Activated naive CD8-positive, alpha-beta T cell treated with anti-CD3 and anti-CD28 coated beads, Interleukin-2, amount 10 ng/mL, durations not matched to agents 7 days and 5 days (primary cell): ENCODE measurements at regions not wholly inside any gene's neighbourhood (a gene's known extent, or its start where the extent isn't known, plus 50 kb on each side); places are given as distances from the start of the nearest gene placed in this dataset.
"Not testable (repeated sequence)": the region's sequence is repeated elsewhere in the genome, so short reads cannot be mapped to it uniquely, and the experiment has no call there.

Experiments used
- ATAC-seq: fragments of 150-1000 bp; cut with Tn5 transposase; one replicate; pipeline ENCODE4 v1.10.0; 2021; ENCODE audit warnings: low read depth, moderate library complexity
- POLR2A ChIA-PET: fragments of 350-600 bp; sonication (Branson Sonifier 250); formaldehyde crosslinking; loops from one replicate; lab custom pipeline; 2021; ENCODE audit warnings: antibody characterized with exemption; lab: Charles Lee
- DNase-seq: peaks from one replicate; pipeline ENCODE4 v3.0.0; 2021
- H3K27ac Mint-ChIP-seq: one replicate; pipeline ENCODE4 v1.8.0; 2022; ENCODE audit warnings: mild to moderate bottlenecking, mixed read lengths
- H3K27me3 Mint-ChIP-seq: one replicate; pipeline ENCODE4 v1.8.0; 2022; ENCODE audit warnings: mild to moderate bottlenecking, moderate library complexity, mixed read lengths
- H3K36me3 Mint-ChIP-seq: one replicate; pipeline ENCODE4 v1.8.0; 2021; ENCODE audit warnings: mild to moderate bottlenecking, mixed read lengths
- H3K4me1 Mint-ChIP-seq: one replicate; pipeline ENCODE4 v1.8.0; 2021; ENCODE audit warnings: mixed read lengths
- H3K4me3 Mint-ChIP-seq: one replicate; pipeline ENCODE4 v1.8.0; 2022; ENCODE audit warnings: mild to moderate bottlenecking, moderate library complexity, mixed read lengths
- H3K9me3 Mint-ChIP-seq: one replicate; pipeline ENCODE4 v1.8.0; 2021; ENCODE audit warnings: mixed read lengths

DNA sequence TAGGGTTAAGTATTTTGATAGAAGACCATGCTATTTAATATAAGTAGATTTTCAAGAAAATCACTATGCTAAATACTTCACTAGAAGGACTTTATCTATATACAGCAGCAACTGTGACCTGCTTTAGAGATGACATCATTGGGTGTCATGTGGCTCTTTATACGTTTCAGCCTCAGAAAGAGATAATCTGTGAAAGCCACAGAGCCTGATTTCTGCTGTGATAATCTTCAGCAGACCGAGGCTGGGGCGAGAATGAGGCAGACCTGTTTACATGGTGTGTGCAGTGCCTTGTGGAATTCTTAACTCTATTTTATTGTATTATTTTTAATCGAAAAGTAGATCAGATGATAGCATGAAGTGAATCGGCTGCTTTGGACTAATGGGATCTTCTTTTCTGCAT lies 471.2 kb downstream of the MFSD1 start:
- Mint-ChIP-seq H3K9me3 (no peaks in the 10 kb centered on the region), H3K27me3 (no peaks in the 10 kb centered on the region), H3K36me3 (no peaks in the 10 kb centered on the region), H3K4me1 (no peaks in the 10 kb centered on the region), H3K27ac (no peak overlapping the region), H3K4me3 (no peak overlapping the region)
- no peak for DNase-seq
- POLR2A ChIA-PET, result no interaction called here
- no peak for ATAC-seq

DNA sequence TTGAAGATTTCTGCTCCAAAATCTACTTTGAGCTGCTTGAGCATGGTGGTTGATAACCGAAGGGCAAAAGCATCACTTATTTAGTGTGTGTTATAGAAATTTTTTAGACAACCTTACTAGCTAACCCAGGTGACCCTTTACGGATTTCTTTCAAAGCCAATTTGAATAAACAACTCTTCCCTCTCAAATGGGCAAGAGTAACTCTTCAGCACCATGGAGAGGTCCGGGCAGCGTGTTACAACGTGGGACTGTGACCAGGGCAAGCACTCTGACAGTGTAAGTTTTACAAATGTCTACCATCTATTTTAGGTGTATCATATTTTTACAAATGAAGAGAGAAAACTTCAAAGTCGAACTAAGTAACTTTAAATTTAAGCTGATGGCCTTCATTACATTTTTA lies 471.8 kb downstream of the MFSD1 start:
- DNase-seq (no peak), ATAC-seq (no peak)
- H3K9me3 Mint-ChIP-seq, result no peaks in the 10 kb centered on the region
- H3K27me3 Mint-ChIP-seq, result no peaks in the 10 kb centered on the region
- no peak overlapping the region for H3K27ac Mint-ChIP-seq
- no peaks in the 10 kb centered on the region for H3K36me3 Mint-ChIP-seq
- no peaks in the 10 kb centered on the region for H3K4me1 Mint-ChIP-seq
- no peak overlapping the region for H3K4me3 Mint-ChIP-seq
- POLR2A ChIA-PET, result no interaction called here

GRCh38 chr3:159275741-159276140 lies 473.9 kb downstream of the MFSD1 start:
- Mint-ChIP-seq H3K9me3 (no peaks in the 10 kb centered on the region), H3K36me3 (no peaks in the 10 kb centered on the region), H3K27ac (no peak overlapping the region), H3K4me1 (no peaks in the 10 kb centered on the region), H3K27me3 (no peaks in the 10 kb centered on the region), H3K4me3 (no peak overlapping the region)
- POLR2A ChIA-PET, result no interaction called here
- DNase-seq (no peak), ATAC-seq (no peak)

- no peak for DNase-seq
- Mint-ChIP-seq H3K4me1 (no peaks in the 10 kb centered on the region), H3K27me3 (no peaks in the 10 kb centered on the region), H3K36me3 (no peaks in the 10 kb centered on the region), H3K9me3 (no peaks in the 10 kb centered on the region), H3K27ac (no peak overlapping the region), H3K4me3 (no peak overlapping the region)
- ATAC-seq, result no peak
- POLR2A ChIA-PET, result no interaction called here
Measured at GRCh38 chr3:159277814-159278213, 476.0 kb downstream of the MFSD1 start.

DNA sequence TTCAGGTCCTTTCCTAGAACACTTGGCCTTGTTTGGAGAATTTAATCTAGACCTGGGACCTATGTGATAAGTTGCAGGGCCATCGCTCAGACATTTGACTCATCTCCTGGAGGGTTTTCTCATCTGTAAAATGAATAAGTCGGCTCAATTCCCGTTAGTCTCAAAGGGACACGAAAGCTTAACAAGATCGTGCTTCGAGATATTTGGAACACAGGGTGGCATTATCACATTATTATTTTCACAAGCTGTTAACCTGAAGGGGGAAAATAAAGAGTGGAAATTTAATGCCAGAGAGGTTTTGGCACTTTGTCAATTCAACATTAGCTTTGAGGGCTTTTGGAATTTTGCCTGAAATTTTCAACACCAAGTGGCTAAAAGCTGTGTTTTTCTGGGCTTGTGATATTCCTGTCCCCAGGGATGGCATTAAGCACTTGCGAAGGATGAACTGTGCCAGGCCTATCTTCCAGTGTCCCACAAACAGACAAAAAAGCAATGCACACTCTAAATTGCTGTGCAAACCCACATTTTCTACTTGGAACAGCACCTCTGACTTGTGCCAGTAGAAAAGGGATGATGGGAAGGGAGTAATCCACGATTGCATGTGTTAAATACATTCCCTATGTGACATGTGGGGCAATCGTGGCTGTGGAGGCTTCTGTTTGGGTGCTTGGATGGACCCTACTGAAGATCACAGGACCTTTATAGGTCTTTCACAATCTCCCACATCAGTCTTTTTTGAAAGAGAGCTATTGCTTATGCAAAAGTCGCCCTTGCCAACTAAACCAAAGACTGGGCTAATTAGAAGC lies 478.7 kb downstream of the MFSD1 start:
- DNase-seq (no peak), ATAC-seq (no peak)
- Mint-ChIP-seq H3K4me1 (no peaks in the 10 kb centered on the region), H3K4me3 (no peak overlapping the region), H3K27ac (no peak overlapping the region), H3K27me3 (no peaks in the 10 kb centered on the region), H3K36me3 (no peaks in the 10 kb centered on the region), H3K9me3 (no peaks in the 10 kb centered on the region)
- POLR2A ChIA-PET, result no interaction called here

DNA sequence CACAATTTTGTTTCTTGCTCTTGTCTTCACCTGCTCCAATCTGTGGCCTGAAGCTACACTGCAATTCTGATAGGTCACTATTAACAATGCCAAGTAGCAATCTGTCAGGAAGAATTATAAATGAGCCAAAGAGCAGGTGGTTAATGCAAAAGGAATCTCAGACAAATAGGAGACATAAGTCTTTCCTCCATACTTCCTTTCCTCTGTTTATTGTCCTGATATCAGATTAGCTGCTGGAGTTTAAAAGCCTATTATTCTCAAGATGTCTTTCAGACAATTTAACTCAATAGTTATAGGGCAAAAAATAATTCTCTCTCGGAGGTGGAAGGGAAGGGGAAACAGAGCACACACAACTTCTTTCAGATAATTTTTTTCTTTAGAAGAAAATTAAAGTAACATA lies 491.6 kb downstream of the MFSD1 start:
- no peaks in the 10 kb centered on the region for H3K27me3 Mint-ChIP-seq
- no peaks in the 10 kb centered on the region for H3K36me3 Mint-ChIP-seq
- no peak overlapping the region for H3K4me3 Mint-ChIP-seq
- POLR2A ChIA-PET, result no interaction called here
- no peaks in the 10 kb centered on the region for H3K4me1 Mint-ChIP-seq
- peaks cover 2% of the 10 kb centered on the region for H3K9me3 Mint-ChIP-seq
- H3K27ac Mint-ChIP-seq, result no peak overlapping the region
- DNase-seq (no peak), ATAC-seq (no peak)

- peaks cover 2% of the 10 kb centered on the region for H3K27me3 Mint-ChIP-seq
- POLR2A ChIA-PET, result no interaction called here
- H3K4me1 Mint-ChIP-seq, result no peaks in the 10 kb centered on the region
- no peaks in the 10 kb centered on the region for H3K9me3 Mint-ChIP-seq
- H3K36me3 Mint-ChIP-seq, result no peaks in the 10 kb centered on the region
- no peak overlapping the region for H3K27ac Mint-ChIP-seq
- no peak for ATAC-seq
- no peak for DNase-seq
- no peak overlapping the region for H3K4me3 Mint-ChIP-seq
Measured at GRCh38 chr3:159301961-159302360, 500.1 kb downstream of the MFSD1 start.

DNA sequence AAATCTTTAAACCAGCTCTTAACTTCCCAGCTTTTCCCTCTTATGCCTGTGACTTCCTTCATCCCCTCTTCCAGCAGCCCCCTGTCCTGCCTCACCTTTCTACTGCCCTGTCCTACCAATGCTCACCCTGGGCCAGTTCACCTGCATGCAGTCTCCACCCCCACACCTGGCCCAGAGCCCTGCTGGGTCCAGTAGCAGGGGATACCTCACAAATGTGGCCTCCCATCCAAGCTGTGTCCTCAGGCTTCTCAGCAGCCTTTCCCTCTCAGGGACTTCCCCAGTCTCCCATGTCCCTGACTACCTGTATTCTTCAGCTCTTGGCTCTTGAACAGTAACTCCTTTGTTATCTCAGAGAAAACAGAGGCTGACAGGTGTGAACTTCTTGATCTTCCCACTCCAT lies 503.2 kb downstream of the MFSD1 start:
- POLR2A ChIA-PET, result no interaction called here
- DNase-seq (no peak), ATAC-seq (no peak)
- Mint-ChIP-seq H3K27me3 (peaks cover 4% of the 10 kb centered on the region), H3K4me1 (no peaks in the 10 kb centered on the region), H3K36me3 (no peaks in the 10 kb centered on the region), H3K27ac (no peak overlapping the region), H3K4me3 (no peak overlapping the region), H3K9me3 (no peaks in the 10 kb centered on the region)

GRCh38 chr3:159316706-159317105 lies 514.9 kb downstream of the MFSD1 start:
- H3K36me3 Mint-ChIP-seq, H3K9me3 Mint-ChIP-seq, H3K27me3 Mint-ChIP-seq, H3K27ac Mint-ChIP-seq, H3K4me1 Mint-ChIP-seq, ATAC-seq, DNase-seq, H3K4me3 Mint-ChIP-seq, POLR2A ChIA-PET: not testable (repeated sequence)

GRCh38 chr3:159319156-159319555 lies 517.3 kb downstream of the MFSD1 start:
- DNase-seq, result no peak

GRCh38 chr3:159322322-159322939 lies 520.6 kb downstream of the MFSD1 start:
- Mint-ChIP-seq H3K4me1 (no peaks in the 10 kb centered on the region), H3K9me3 (no peaks in the 10 kb centered on the region), H3K27me3 (peaks cover 2% of the 10 kb centered on the region), H3K27ac (no peak overlapping the region), H3K4me3 (no peak overlapping the region), H3K36me3 (no peaks in the 10 kb centered on the region)
- ATAC-seq (no peak), DNase-seq (peak; percentile 33)
- POLR2A ChIA-PET, result no interaction called here

More at GRCh38 chr3:159319156-159319555, 517.3 kb downstream of the MFSD1 start:
- ATAC-seq, result no peak
- Mint-ChIP-seq H3K4me3 (no peak overlapping the region), H3K27me3 (no peaks in the 10 kb centered on the region), H3K36me3 (no peaks in the 10 kb centered on the region), H3K27ac (no peak overlapping the region), H3K9me3 (no peaks in the 10 kb centered on the region), H3K4me1 (no peaks in the 10 kb centered on the region)
- POLR2A ChIA-PET, result no interaction called here

DNA sequence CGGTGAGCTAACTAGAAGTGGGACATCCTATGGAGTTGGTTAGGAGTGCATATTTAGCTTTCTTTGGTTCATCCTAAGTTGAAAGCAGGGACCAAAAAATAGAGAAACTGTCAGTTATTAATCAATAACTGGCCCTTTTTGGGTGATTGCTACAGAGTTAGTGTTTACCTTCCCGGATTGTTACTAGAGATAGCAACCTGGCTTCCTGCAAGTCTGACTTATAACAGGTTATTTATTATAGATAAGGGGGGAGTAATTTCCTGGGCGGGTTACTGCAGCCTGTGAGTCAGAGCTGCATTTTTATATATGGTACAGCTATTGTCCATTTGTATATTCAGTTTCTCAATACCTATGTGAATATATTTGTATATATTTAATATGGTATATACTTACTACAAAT lies 522.0 kb downstream of the MFSD1 start:
- DNase-seq (no peak), ATAC-seq (no peak)
- Mint-ChIP-seq H3K9me3 (no peaks in the 10 kb centered on the region), H3K36me3 (no peaks in the 10 kb centered on the region), H3K27ac (no peak overlapping the region), H3K4me1 (no peaks in the 10 kb centered on the region), H3K27me3 (peaks cover 2% of the 10 kb centered on the region), H3K4me3 (no peak overlapping the region)
- POLR2A ChIA-PET, result no interaction called here

DNA sequence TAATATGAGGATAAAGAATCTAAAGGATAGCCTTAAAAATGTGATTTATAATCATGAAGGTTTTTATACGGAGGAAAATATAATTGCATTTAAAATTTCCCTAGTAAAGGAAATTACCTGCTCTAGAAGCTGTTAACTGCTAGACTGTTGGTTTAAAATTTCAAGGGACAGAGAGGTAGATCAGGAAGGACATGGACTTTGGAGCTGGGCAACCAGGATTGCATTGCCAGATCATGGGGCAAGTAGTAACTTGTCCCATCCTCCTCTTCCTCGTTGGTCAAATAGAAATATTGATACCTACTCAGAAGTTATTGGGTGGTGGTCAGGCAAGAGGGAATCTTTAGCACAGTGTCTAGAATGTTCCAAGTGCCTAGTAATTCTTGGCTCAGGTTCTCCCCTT lies 525.1 kb downstream of the MFSD1 start:
- H3K27ac Mint-ChIP-seq, result no peak overlapping the region
- H3K27me3 Mint-ChIP-seq, result peaks cover 2% of the 10 kb centered on the region
- H3K36me3 Mint-ChIP-seq, result no peaks in the 10 kb centered on the region
- DNase-seq, result no peak
- POLR2A ChIA-PET, result no interaction called here
- no peak overlapping the region for H3K4me3 Mint-ChIP-seq
- H3K4me1 Mint-ChIP-seq, result no peaks in the 10 kb centered on the region
- no peak for ATAC-seq
- no peaks in the 10 kb centered on the region for H3K9me3 Mint-ChIP-seq

GRCh38 chr3:159332535-159333099 lies 530.8 kb downstream of the MFSD1 start:
- Mint-ChIP-seq H3K27me3 (no peaks in the 10 kb centered on the region), H3K4me1 (no peaks in the 10 kb centered on the region), H3K9me3 (no peaks in the 10 kb centered on the region), H3K27ac (no peak overlapping the region), H3K4me3 (no peak overlapping the region), H3K36me3 (no peaks in the 10 kb centered on the region)
- ATAC-seq (no peak), DNase-seq (no peak)
- POLR2A ChIA-PET, result no interaction called here
